ENCODE measurements at regions not wholly inside any gene's neighbourhood (a gene's known extent, or its start where the extent isn't known, plus 50 kb on each side); places are given as distances from the start of the nearest gene placed in this dataset.
"Not testable (repeated sequence)": the region's sequence is repeated elsewhere in the genome, so short reads cannot be mapped to it uniquely, and the experiment has no call there.

DNA sequence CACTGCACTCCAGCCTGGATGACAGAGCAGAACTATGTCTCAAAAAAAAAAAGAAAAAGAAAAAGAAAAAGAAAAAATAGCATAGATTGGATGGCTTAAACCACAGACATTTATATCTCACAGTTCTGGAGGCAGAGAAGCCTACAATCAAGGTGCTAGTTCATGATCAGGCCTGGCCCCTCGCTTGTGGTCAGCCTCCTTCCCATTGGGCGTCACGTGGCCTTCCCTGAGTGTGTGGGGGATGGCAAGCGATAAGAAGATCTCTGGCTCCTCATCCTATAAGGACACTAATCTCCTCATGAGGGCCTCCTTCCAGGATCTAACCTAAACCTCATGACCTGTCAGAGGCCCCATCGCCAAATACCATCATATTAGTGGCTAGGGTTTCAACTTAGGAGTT, 320.2 kb upstream of the SPATA31A3 start:
- intact Hi-C loops (cut with micrococcal nuclease; ENCODE audit: unreplicated experiment); H3K9me3 Mint-ChIP-seq (ENCODE audit: unreplicated experiment); H3K36me3 Mint-ChIP-seq (ENCODE audit: insufficient read depth, unreplicated experiment); CTCF ChIA-PET; BruUV-seq (replicated peaks); H3K4me3 ChIP-seq (ENCODE audit: low read depth, low read length); DNase-seq; H3K9me3 ChIP-seq; H3K27me3 ChIP-seq (replicated peaks; ENCODE audit: control insufficient read depth, insufficient read depth, low read length); H3K27me3 Mint-ChIP-seq (ENCODE audit: insufficient read depth, unreplicated experiment); H3K36me3 ChIP-seq (ENCODE audit: control insufficient read depth, insufficient read depth, low read length); H3K4me1 Mint-ChIP-seq (ENCODE audit: low read depth, unreplicated experiment); H3K4me1 ChIP-seq; H3K4me3 Mint-ChIP-seq (ENCODE audit: unreplicated experiment); POLR2A ChIA-PET; H3K27ac Mint-ChIP-seq (ENCODE audit: unreplicated experiment): not testable (repeated sequence)

DNA sequence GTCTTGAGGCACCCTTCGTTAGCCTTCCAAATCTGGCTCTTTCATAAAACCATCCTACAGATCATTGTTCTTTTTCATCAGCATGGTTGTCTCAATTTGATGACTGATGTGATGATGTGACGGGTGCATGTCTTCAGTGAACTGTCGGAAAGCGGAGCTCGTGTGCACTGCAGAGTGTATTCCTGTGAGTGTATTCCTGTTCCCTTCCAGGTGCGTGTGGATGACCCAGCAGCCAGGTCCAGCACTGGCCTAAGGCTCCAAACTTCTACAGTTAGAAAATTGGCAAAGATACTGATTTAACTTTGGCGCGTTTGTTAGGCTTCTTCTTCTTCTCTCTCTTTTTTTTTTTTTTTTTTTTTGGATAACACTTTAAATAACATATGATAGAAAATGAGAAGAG, 314.8 kb upstream of the SPATA31A3 start:
- intact Hi-C loops (cut with micrococcal nuclease; ENCODE audit: unreplicated experiment); DNase-seq; CTCF ChIA-PET; H3K9me3 ChIP-seq; H3K4me1 Mint-ChIP-seq (ENCODE audit: low read depth, unreplicated experiment); H3K27ac Mint-ChIP-seq (ENCODE audit: unreplicated experiment); H3K27me3 ChIP-seq (replicated peaks; ENCODE audit: control insufficient read depth, insufficient read depth, low read length); BruUV-seq (replicated peaks); H3K9me3 Mint-ChIP-seq (ENCODE audit: unreplicated experiment); H3K27me3 Mint-ChIP-seq (ENCODE audit: insufficient read depth, unreplicated experiment); H3K36me3 ChIP-seq (ENCODE audit: control insufficient read depth, insufficient read depth, low read length); H3K36me3 Mint-ChIP-seq (ENCODE audit: insufficient read depth, unreplicated experiment); H3K4me1 ChIP-seq; H3K4me3 Mint-ChIP-seq (ENCODE audit: unreplicated experiment); H3K4me3 ChIP-seq (ENCODE audit: low read depth, low read length); POLR2A ChIA-PET: not testable (repeated sequence)

DNA sequence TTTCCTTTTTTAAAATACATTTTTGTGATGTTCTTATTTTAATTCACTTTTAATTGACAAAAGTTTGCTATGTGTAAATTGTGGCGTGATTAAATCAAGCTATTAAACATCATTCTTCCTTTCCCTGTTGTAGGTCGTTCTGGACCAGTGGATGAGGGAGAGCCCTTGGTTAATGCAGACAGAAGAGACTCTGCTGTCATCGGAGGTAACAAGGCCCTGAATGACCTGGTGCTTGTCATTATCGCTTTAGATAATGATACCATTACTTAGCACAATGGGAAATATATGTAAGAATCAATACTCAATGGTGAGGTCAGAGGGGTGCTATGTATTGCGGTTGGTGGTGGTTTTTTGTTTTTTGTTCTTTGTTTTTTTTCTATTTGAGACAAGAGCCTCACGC, 296.4 kb upstream of the SPATA31A3 start:
- H3K4me3 Mint-ChIP-seq (ENCODE audit: unreplicated experiment); H3K4me1 Mint-ChIP-seq (ENCODE audit: low read depth, unreplicated experiment); intact Hi-C loops (cut with micrococcal nuclease; ENCODE audit: unreplicated experiment); H3K27me3 Mint-ChIP-seq (ENCODE audit: insufficient read depth, unreplicated experiment); CTCF ChIA-PET; H3K4me3 ChIP-seq (ENCODE audit: low read depth, low read length); H3K27me3 ChIP-seq (replicated peaks; ENCODE audit: control insufficient read depth, insufficient read depth, low read length); H3K36me3 ChIP-seq (ENCODE audit: control insufficient read depth, insufficient read depth, low read length); POLR2A ChIA-PET; H3K9me3 Mint-ChIP-seq (ENCODE audit: unreplicated experiment); H3K36me3 Mint-ChIP-seq (ENCODE audit: insufficient read depth, unreplicated experiment); H3K9me3 ChIP-seq; H3K4me1 ChIP-seq; BruUV-seq (replicated peaks); H3K27ac Mint-ChIP-seq (ENCODE audit: unreplicated experiment); DNase-seq: not testable (repeated sequence)

DNA sequence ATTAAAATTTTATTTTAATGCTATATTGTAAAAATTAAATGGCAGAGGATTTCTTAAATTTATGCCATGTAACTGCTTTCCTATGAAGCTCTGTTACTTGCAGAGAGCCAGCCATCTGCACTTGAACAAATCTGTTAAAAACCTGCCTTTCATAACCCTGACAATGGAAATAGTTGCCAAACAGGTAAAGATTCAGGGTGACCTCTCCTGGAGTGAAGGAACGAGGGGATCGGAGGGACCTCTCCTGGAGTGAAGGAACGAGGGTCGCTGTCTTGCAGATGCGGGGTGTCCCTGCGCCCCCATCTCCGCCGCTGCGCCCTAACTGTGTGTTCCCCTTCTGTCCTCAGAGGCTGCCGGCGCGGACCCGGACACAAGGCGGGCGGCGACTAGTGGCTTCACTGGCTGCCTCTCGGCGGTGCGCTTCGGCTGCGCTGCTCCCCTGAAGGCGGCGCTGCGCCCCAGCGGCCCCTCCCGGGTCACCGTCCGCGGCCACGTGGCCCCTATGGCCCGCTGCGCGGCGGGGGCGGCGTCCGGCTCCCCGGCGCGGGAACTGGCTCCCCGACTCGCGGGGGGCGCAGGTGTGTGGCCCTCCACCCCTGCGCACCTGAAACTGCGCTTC, 295.9 kb upstream of the SPATA31A3 start:
- not testable (repeated sequence) for BruUV-seq (replicated peaks)

DNA sequence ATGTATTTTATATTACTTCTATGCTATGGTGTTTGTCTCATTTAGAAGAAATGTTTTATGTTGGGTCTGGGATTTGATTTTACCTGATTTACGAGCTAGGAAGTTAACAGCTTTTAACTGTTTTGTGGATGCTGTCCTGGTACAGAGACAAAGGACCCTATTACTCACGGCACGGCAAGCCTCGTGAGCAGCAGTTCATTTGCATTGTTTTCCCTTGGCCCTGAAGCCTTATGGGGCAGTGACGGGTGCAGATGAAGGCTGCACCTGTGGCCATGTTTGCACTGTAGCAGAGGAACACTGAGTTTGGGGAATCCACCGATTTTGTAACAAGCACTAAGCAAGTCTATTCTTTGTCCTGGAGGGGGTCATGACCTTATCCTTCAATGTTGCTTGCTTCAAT, 291.9 kb upstream of the SPATA31A3 start:
- H3K27me3 Mint-ChIP-seq (ENCODE audit: insufficient read depth, unreplicated experiment); BruUV-seq (replicated peaks); H3K36me3 Mint-ChIP-seq (ENCODE audit: insufficient read depth, unreplicated experiment); intact Hi-C loops (cut with micrococcal nuclease; ENCODE audit: unreplicated experiment); POLR2A ChIA-PET; CTCF ChIA-PET; H3K9me3 ChIP-seq; H3K27me3 ChIP-seq (replicated peaks; ENCODE audit: control insufficient read depth, insufficient read depth, low read length); H3K4me3 ChIP-seq (ENCODE audit: low read depth, low read length); H3K4me1 ChIP-seq; DNase-seq; H3K4me1 Mint-ChIP-seq (ENCODE audit: low read depth, unreplicated experiment); H3K4me3 Mint-ChIP-seq (ENCODE audit: unreplicated experiment); H3K9me3 Mint-ChIP-seq (ENCODE audit: unreplicated experiment); H3K36me3 ChIP-seq (ENCODE audit: control insufficient read depth, insufficient read depth, low read length); H3K27ac Mint-ChIP-seq (ENCODE audit: unreplicated experiment): not testable (repeated sequence)

More for the DNA sequence above, 295.9 kb upstream of the SPATA31A3 start:
- H3K4me3 Mint-ChIP-seq (ENCODE audit: unreplicated experiment); H3K36me3 ChIP-seq (ENCODE audit: control insufficient read depth, insufficient read depth, low read length); H3K27me3 ChIP-seq (replicated peaks; ENCODE audit: control insufficient read depth, insufficient read depth, low read length); intact Hi-C loops (cut with micrococcal nuclease; ENCODE audit: unreplicated experiment); H3K27ac Mint-ChIP-seq (ENCODE audit: unreplicated experiment); H3K4me1 ChIP-seq; H3K4me3 ChIP-seq (ENCODE audit: low read depth, low read length); H3K36me3 Mint-ChIP-seq (ENCODE audit: insufficient read depth, unreplicated experiment); DNase-seq; POLR2A ChIA-PET; H3K27me3 Mint-ChIP-seq (ENCODE audit: insufficient read depth, unreplicated experiment); CTCF ChIA-PET; H3K4me1 Mint-ChIP-seq (ENCODE audit: low read depth, unreplicated experiment); H3K9me3 Mint-ChIP-seq (ENCODE audit: unreplicated experiment); H3K9me3 ChIP-seq: not testable (repeated sequence)

DNA sequence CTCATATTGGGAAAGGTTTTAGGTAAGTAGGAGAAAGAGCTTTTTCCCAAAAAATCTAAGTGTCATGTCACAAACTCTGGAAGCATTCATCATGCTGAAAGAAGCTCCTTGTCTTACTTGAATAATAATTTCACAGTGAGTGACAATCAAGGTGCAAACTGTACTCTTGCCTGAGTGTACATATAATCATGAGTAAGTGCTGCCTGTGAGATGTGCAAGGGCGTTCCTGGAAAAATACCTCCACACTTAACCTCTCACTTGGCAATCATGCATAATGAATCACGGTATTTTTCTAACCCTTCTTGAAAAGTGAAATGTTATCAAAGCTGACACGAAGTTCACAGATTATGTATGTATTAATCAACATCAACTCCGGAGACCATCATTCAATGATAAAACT, 289.2 kb upstream of the SPATA31A3 start:
- H3K27me3 Mint-ChIP-seq (ENCODE audit: insufficient read depth, unreplicated experiment); H3K9me3 ChIP-seq; BruUV-seq (replicated peaks); H3K36me3 Mint-ChIP-seq (ENCODE audit: insufficient read depth, unreplicated experiment); POLR2A ChIA-PET; H3K9me3 Mint-ChIP-seq (ENCODE audit: unreplicated experiment); DNase-seq; H3K4me1 Mint-ChIP-seq (ENCODE audit: low read depth, unreplicated experiment); H3K27ac Mint-ChIP-seq (ENCODE audit: unreplicated experiment); H3K4me3 Mint-ChIP-seq (ENCODE audit: unreplicated experiment); intact Hi-C loops (cut with micrococcal nuclease; ENCODE audit: unreplicated experiment); H3K27me3 ChIP-seq (replicated peaks; ENCODE audit: control insufficient read depth, insufficient read depth, low read length); H3K4me1 ChIP-seq; H3K4me3 ChIP-seq (ENCODE audit: low read depth, low read length); CTCF ChIA-PET; H3K36me3 ChIP-seq (ENCODE audit: control insufficient read depth, insufficient read depth, low read length): not testable (repeated sequence)

DNA sequence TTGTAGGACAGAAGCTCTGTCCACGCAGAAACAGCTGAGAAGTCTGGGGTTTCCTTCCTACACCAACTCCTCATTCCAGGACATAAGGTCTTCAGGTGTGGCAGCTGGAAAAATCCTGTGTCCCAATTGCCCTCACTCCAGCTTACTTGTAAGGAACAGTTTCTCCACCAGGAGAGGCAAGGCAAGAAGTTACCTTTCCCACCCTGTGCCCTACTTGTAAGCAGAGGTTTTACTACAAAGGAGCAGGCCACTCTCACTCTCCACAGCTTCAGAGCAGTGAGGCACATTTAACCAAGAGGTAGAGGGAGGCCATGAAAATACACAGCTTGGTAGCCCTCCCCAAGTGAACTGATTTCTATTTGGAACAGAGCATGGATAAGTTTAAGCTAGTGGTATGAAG, 277.3 kb upstream of the SPATA31A3 start:
- H3K4me3 Mint-ChIP-seq (ENCODE audit: unreplicated experiment); H3K9me3 Mint-ChIP-seq (ENCODE audit: unreplicated experiment); H3K36me3 ChIP-seq (ENCODE audit: control insufficient read depth, insufficient read depth, low read length); H3K27me3 ChIP-seq (replicated peaks; ENCODE audit: control insufficient read depth, insufficient read depth, low read length); H3K4me3 ChIP-seq (ENCODE audit: low read depth, low read length); DNase-seq; H3K36me3 Mint-ChIP-seq (ENCODE audit: insufficient read depth, unreplicated experiment); H3K9me3 ChIP-seq; CTCF ChIA-PET; intact Hi-C loops (cut with micrococcal nuclease; ENCODE audit: unreplicated experiment); H3K27me3 Mint-ChIP-seq (ENCODE audit: insufficient read depth, unreplicated experiment); POLR2A ChIA-PET; H3K4me1 Mint-ChIP-seq (ENCODE audit: low read depth, unreplicated experiment); H3K4me1 ChIP-seq; H3K27ac Mint-ChIP-seq (ENCODE audit: unreplicated experiment); BruUV-seq (replicated peaks): not testable (repeated sequence)

All from Caco-2 (cell line).